Peyer's patch (tissue), 4 donors: ENCODE measurements at regions not wholly inside any gene's neighbourhood (a gene's known extent, or its start where the extent isn't known, plus 50 kb on each side); places are given as distances from the start of the nearest gene placed in this dataset.

ENCODE experiments used
- POLR2A ChIP-seq, 2 donors: fragments of 450-650 bp; IDR thresholded peaks; one replicate each; pipeline ENCODE4 v1.5.1; 2017; ENCODE audit warnings: antibody characterized with exemption in 2 of 2, mild to moderate bottlenecking in 2 of 2, moderate library complexity in 2 of 2
- TF ChIP-seq, protein P1 (sequence below), 6 experiments: fragments of 450-650 bp in 4 of 6; fragments of 200-600 bp in 2 of 6; sonication (generic) in 1 of 6; IDR thresholded peaks; one replicate each; pipeline ENCODE4 v1.5.1; 2017 to 2019; ENCODE audit warnings: antibody characterized with exemption in 6 of 6, mild to moderate bottlenecking in 3 of 6, moderate library complexity in 1 of 6

DNA sequence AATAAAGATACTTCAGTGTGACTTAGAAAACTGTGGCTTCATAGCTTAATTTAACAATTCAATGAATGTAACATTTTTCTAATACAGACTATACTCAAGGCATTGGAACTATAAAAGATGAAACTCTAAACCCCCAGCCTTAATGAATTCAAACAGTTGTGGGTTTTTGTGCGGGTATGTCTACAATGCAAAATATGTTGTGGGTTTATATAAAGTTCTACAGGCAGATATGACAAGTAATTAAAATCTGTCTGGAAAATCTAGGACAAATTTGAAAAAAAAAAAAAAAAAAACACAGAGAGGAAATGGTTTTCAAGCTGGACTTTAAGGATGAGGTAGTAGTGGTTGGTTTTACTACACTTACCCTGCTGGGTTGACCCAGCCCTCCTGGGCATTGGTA lies 467.5 kb upstream of the TLE4 start:
- TF ChIP-seq, protein P1, sequence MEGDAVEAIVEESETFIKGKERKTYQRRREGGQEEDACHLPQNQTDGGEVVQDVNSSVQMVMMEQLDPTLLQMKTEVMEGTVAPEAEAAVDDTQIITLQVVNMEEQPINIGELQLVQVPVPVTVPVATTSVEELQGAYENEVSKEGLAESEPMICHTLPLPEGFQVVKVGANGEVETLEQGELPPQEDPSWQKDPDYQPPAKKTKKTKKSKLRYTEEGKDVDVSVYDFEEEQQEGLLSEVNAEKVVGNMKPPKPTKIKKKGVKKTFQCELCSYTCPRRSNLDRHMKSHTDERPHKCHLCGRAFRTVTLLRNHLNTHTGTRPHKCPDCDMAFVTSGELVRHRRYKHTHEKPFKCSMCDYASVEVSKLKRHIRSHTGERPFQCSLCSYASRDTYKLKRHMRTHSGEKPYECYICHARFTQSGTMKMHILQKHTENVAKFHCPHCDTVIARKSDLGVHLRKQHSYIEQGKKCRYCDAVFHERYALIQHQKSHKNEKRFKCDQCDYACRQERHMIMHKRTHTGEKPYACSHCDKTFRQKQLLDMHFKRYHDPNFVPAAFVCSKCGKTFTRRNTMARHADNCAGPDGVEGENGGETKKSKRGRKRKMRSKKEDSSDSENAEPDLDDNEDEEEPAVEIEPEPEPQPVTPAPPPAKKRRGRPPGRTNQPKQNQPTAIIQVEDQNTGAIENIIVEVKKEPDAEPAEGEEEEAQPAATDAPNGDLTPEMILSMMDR (IDR thresholded peaks at IDR 0.05): no peak
- TF ChIP-seq POLR2A (IDR thresholded peaks at IDR 0.05): no peak
